GM18498 (cell line): ENCODE measurements at regions not wholly inside any gene's neighbourhood (a gene's known extent, or its start where the extent isn't known, plus 50 kb on each side); places are given as distances from the start of the nearest gene placed in this dataset.

Source experiments
- ATAC-seq: cut with Tn5 transposase; IDR thresholded peaks from one replicate; pipeline ENCODE4 v1.9.1; 2021; ENCODE audit warnings: mild to moderate bottlenecking, moderate library complexity; ENCODE audit not compliant: unreplicated experiment

DNA sequence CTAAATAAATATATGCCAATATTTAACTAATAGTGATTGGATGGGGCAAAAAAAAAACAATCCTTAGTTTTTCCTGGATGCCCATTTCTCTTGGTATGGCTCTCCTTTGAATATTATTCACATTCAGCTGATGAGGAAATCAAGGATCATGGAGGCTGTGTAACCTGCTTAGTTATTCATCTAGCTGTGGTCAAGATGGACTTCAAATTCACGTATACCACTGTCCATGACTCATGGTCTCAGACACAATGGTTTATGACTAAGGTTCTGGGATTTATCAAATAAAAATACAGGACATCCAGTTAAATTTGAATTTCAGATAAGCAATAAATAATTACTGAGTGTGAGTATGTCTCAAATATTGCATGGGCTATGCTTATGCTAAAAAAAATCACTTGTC lies 191.5 kb upstream of the CELF2 start:
- no peak for ATAC-seq

- ATAC-seq, result no peak
These were observed 189.0 kb upstream of the CELF2 start for GRCh38 chr10:10828623-10829022.

GRCh38 chr10:10829576-10829975 lies 188.1 kb upstream of the CELF2 start:
- ATAC-seq, result no peak

DNA sequence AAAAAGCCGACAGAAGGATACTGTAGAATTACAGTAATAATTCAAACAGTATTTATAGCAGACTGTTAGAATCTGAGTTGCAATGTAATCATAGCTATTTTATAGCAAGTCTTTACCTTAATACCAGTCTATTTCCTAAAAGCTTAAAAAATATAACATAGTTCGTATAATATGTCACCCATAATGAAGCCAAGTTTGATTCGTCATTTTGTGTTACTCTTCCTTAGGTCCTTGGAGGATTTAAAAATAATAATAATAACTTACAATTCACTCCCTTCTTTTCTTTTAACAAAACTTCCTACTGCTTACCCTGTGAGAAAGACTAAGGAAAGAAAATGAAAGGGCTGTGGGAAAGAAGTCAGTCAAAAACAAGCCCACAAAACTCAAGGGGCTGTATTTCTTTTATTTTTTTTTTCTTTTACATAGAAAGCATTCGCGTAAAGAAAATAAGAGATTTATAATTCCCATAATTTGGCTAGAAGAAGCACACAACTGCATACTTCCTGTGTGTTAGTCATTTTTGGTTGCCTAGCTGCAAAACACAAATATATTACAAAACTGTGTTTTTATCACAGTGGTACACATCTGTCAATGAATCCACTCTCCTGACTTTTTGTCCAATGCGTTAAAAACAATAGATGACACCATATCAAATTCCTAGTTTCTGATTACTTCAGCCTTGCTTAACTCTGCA lies 187.2 kb upstream of the CELF2 start:
- ATAC-seq, result no peak

GRCh38 chr10:10831085-10831484 lies 186.6 kb upstream of the CELF2 start:
- no peak for ATAC-seq

DNA sequence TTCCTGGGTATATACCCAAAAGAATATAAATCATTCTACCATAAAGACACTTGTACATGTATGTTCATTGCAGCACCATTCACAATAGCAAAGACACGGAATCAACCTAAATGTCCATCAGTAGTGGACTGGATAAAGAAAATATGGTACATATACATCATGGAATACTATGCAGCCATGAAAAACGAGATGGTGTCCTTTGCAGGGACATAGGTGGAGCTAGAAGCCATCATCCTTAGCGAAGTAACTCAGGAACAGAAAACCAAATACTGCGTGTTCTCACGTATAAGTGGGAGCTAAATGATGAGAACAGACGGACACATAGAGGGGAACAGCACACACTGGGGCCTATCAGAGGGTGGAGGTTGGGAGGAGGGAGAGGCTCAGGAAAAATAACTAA lies 183.7 kb upstream of the CELF2 start:
- ATAC-seq, result no peak

DNA sequence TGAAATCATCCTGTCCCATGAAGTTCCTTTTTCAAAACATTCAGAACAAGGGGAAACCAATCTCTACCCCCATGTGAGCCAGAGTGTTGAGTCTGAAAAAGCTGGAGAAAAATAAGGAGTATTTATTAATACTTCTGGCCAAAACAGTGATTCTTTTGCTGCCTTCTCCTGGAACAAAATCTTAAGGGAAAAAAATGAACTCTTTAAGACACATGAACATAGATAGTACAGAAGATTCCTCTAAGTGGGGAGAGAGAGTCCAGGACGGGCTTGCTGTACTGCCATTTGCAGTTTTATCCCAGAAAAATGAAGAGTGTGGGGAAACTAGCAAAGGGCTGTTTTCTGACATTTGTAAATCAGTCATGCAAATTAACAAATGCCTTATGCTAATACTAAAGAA lies 173.4 kb upstream of the CELF2 start:
- no peak for ATAC-seq

- ATAC-seq, result no peak
These were observed 172.5 kb upstream of the CELF2 start for GRCh38 chr10:10845185-10845584.

- ATAC-seq, result no peak
These were observed 171.7 kb upstream of the CELF2 start for GRCh38 chr10:10845826-10846503.

DNA sequence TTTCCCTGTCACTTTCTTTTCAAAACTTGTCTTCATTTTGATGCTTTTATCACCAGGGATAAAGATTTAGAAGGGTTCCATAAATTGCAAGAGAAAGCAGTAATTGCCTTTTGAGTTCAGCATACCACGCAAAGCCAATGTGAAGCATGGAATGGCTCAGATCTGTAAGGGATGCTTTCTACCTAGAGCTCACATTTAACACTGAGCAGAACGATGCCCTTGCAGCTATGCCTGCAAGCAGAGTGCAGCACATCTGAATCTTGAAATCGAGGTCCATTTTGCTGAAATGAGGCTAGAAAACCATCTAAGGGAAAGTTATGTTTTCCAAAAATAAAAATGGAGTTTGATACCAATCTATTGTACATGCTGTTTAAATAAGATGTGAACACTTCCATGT lies 171.2 kb upstream of the CELF2 start:
- ATAC-seq, result no peak

GRCh38 chr10:10847387-10847786 lies 170.3 kb upstream of the CELF2 start:
- no peak for ATAC-seq

DNA sequence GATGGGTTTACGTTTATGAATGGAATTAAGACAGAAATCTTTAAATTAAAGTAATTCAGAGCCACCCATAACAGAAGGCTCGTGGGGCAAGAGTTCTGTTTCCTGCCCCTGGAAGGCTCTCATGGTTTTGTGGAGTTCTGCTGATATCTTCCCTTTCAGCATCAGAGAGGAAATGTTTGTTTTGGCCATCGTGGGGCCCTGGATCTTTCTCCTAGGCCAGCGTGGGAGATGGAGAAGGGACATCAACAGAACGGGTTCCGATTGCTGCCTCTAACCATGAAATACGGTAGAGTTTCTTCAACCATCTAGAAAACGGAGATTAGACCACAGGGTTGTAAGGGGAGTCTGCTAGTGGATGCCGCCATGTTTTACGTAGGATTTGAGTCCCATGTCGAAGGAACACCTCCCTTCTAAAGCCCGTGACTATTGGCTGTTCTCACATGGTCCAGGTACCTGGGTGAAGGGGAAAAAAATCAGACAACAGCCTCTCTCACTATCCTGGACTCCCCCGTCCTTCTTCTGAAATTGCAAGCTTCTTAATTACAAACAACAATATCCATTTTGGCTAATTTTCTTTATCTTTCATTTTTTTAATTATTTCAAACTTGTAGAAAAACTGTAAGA lies 169.1 kb upstream of the CELF2 start:
- ATAC-seq, result no peak

GRCh38 chr10:10849306-10849705 lies 168.4 kb upstream of the CELF2 start:
- ATAC-seq, result no peak

GRCh38 chr10:10850214-10850613 lies 167.5 kb upstream of the CELF2 start:
- no peak for ATAC-seq

GRCh38 chr10:10852464-10852863 lies 165.2 kb upstream of the CELF2 start:
- no peak for ATAC-seq

DNA sequence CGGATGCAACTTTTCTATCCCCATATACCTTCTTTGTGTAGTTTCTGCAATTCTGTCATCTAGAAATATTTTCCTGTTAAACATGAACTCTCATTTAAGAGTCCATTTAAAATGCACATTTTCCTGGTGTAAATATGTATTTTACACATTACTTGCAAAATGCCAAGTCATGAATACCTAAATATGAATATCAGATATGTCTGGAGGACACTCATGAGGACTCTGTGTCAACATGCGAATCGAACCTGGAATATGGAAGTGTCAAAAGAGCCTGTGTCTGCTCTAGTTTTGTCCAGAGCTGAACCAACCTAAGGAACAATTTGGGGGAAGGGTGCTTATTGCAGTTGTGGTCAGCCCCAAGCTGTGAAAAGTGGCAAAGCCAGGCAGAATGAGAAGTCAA lies 163.7 kb upstream of the CELF2 start:
- no peak for ATAC-seq

- ATAC-seq, result no peak
These were observed 162.9 kb upstream of the CELF2 start for GRCh38 chr10:10854725-10855124.

- ATAC-seq, result no peak
These were observed 162.5 kb upstream of the CELF2 start for GRCh38 chr10:10855151-10855581.

DNA sequence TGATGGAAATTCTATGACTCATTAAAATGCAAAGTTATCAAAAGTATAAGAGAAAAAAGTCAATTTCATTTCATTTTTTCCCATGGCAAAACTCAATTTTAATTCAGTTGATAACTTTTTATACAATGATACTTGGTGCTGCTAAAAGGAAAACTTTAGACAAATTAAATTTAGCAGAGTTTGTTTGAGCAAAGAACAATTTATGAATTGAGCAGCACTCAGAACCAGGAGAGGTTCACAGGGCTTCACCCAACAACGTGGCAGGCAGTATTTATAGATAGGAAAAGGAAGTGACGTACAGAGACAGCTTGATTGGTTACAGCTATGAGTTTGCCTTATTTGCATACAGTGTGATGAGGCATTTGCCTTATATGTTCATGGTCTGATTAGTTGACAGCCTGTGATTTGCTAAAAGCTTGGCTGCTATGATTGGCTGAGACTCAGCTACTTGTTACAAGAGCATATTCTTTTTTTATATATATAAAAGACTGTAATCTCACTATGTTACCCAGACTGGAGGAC lies 157.2 kb upstream of the CELF2 start:
- no peak for ATAC-seq

GRCh38 chr10:10865303-10865702 lies 152.4 kb upstream of the CELF2 start:
- ATAC-seq, result no peak

DNA sequence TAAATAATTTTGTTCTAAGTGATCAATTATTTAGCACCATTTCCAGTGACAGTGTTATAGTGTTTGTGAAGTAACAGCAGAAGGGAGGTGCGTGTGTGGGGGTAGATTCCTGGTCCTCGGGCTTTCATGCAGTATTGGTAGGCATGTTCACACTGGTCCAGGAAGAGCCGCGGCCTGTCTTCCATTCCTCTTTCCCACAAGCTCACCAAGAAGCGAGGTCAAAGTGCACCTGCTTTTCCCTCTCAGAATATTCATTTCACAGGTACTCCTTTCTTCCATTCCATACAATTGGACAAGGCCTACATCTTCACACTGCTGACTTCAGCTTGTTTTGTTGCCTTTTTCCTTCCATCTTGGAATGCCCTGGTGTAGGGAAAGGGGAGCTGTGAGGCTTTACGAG lies 151.8 kb upstream of the CELF2 start:
- no peak for ATAC-seq

DNA sequence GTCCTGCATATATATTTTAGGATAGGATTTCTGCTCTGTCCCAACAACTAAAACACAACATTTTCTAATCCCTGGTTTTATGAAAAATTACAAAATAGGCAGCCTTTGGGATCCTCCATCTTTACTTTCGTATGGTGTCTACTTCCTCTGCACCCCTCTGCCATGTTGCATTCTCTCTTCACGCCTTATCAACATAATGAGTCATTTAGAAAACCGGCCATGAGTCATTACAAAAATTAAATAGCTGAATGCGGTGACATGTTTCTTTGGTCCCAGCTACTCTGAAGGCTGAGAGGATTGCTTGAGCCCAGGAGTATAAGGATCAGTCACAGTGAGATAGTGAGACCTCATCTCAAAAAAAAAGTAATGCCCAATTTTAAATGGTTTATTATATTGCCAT lies 148.1 kb upstream of the CELF2 start:
- ATAC-seq, result peak; percentile 85
